GM12878 (cell line): ENCODE measurements at regions not wholly inside any gene's neighbourhood (a gene's known extent, or its start where the extent isn't known, plus 50 kb on each side); places are given as distances from the start of the nearest gene placed in this dataset.

Experiments used
- ATAC-seq: fragments of 200-7000 bp; cut with Tn5 transposase; 3 replicates; pipeline ENCODE4 v1.9.1; 2020; ENCODE audit warnings: mild to moderate bottlenecking, moderate library complexity
- BruUV-seq: library from RNA; stranded (reverse); fragments of 400-500 nt; replicated peaks from 2 replicates; lab custom pipeline; 2021; lab: Mats Ljungman, UMichigan
- CTCF ChIA-PET: fragments of 300-600 bp; sonication (Branson Sonifier 250); formaldehyde crosslinking; extraction: SDS; loops from one replicate; lab custom pipeline; 2021; ENCODE audit warnings: inconsistent platforms; lab: Yijun Ruan, JAX
- POLR2A ChIA-PET: fragments of 350-600 bp; formaldehyde crosslinking; extraction: SDS; loops from one replicate; lab custom pipeline; 2021; ENCODE audit warnings: inconsistent platforms; lab: Charles Lee
- RAD21 ChIA-PET: fragments of 300-600 bp; sonication (Branson Sonifier 250); formaldehyde crosslinking; loops from one replicate; lab custom pipeline; 2023; ENCODE audit warnings: antibody characterized with exemption; ENCODE audit not compliant: unreplicated experiment; lab: Charles Lee
- SMC1A ChIA-PET: fragments of 300-600 bp; sonication (Branson Sonifier 250); formaldehyde crosslinking; loops from one replicate; lab custom pipeline; 2023; ENCODE audit not compliant: unreplicated experiment, uncharacterized antibody; lab: Charles Lee
- DNase-seq: peaks from one replicate; pipeline ENCODE4 v3.0.0-alpha.2; 2011; ENCODE audit warnings: low read depth, low spot score
- FAIRE-seq: peaks from 3 replicates; lab custom pipeline; 2011; peaks lifted over from hg19 to GRCh38; lab: Jason Lieb, UNC
- H2AFZ ChIP-seq: 2 replicates; pipeline ENCODE4 v1.6.0; 2011; ENCODE audit warnings: low read depth, low read length, control low read depth; ENCODE audit not compliant: control insufficient read depth
- H3K27ac ChIP-seq: 2 replicates; pipeline ENCODE4 v1.5.1; 2011; ENCODE audit warnings: control low read depth; ENCODE audit not compliant: control insufficient read depth, insufficient read depth
- H3K27me3 ChIP-seq, 2 experiments: replicated peaks in 1 of 2; 2 replicates each; pipeline versions ENCODE4 v1.6.0 to v1.6.1; 2011; ENCODE audit warnings: low read length in 1 of 2; ENCODE audit not compliant: control insufficient read depth in 2 of 2, insufficient read depth in 2 of 2
- H3K36me3 ChIP-seq, 2 experiments: 2 replicates each; pipeline ENCODE4 v1.5.1; 2011; ENCODE audit warnings: low read length in 1 of 2; ENCODE audit not compliant: control insufficient read depth in 2 of 2, insufficient read depth in 2 of 2
- H3K4me1 ChIP-seq: 2 replicates; pipeline ENCODE4 v1.6.1; 2011; ENCODE audit warnings: mild to moderate bottlenecking, low read length, moderate library complexity, mixed read lengths; ENCODE audit not compliant: control insufficient read depth, insufficient read depth
- H3K4me2 ChIP-seq: 2 replicates; pipeline ENCODE4 v1.6.0; 2011; ENCODE audit warnings: control low read depth; ENCODE audit not compliant: control insufficient read depth, insufficient read depth
- H3K4me3 ChIP-seq: fragments of 200-600 bp; sonication (generic); 2 replicates; pipeline ENCODE4 v1.5.1; 2016
- H3K79me2 ChIP-seq: 2 replicates; pipeline ENCODE4 v1.6.0; 2011; ENCODE audit warnings: low read length; ENCODE audit not compliant: control insufficient read depth, insufficient read depth
- H3K9ac ChIP-seq: 2 replicates; pipeline ENCODE4 v1.8.0; 2011; ENCODE audit warnings: low read length, control low read depth, mixed read lengths; ENCODE audit not compliant: control insufficient read depth, insufficient read depth
- H3K9me3 ChIP-seq: replicated peaks from 3 replicates; pipeline ENCODE4 v1.5.1; 2011; ENCODE audit warnings: mild to moderate bottlenecking, low read length; ENCODE audit not compliant: control insufficient read depth, insufficient read depth
- H4K20me1 ChIP-seq: 2 replicates; pipeline ENCODE4 v1.6.0; 2011; ENCODE audit not compliant: control insufficient read depth, insufficient read depth
- ATF2 ChIP-seq: IDR thresholded peaks from 2 replicates; pipeline ENCODE4 v1.6.1; 2012; ENCODE audit warnings: low read length, inconsistent platforms
- CBFB ChIP-seq: IDR thresholded peaks from 2 replicates; pipeline ENCODE4 v1.6.1; 2016; ENCODE audit warnings: antibody characterized with exemption, low read depth
- CEBPZ ChIP-seq: fragments of 150-350 bp; IDR thresholded peaks from 2 replicates; pipeline ENCODE4 v1.6.1; 2016; ENCODE audit warnings: low read depth, low read length
- EZH2 ChIP-seq: IDR thresholded peaks from 2 replicates; pipeline ENCODE4 v1.6.1; 2012; ENCODE audit warnings: low read depth, mild to moderate bottlenecking, control low read depth, inconsistent platforms, low read length, borderline replicate concordance; ENCODE audit not compliant: control insufficient read depth
- LARP7 ChIP-seq: fragments of 450-650 bp; IDR thresholded peaks from 2 replicates; pipeline ENCODE4 v1.6.1; 2017; ENCODE audit warnings: mild to moderate bottlenecking
- MEF2B ChIP-seq: fragments of 450-650 bp; IDR thresholded peaks from 2 replicates; pipeline ENCODE4 v1.6.1; 2018; ENCODE audit warnings: mild to moderate bottlenecking, moderate library complexity; ENCODE audit not compliant: partially characterized antibody, poor library complexity, severe bottlenecking
- MTA2 ChIP-seq: fragments of 450-650 bp; IDR thresholded peaks from 2 replicates; pipeline ENCODE4 v1.6.1; 2016; ENCODE audit warnings: low read depth, mild to moderate bottlenecking, moderate library complexity
- PAX5 ChIP-seq: IDR thresholded peaks from 2 replicates; pipeline ENCODE4 v1.6.1; 2011; ENCODE audit warnings: low read depth, low read length, borderline replicate concordance
- PKNOX1 ChIP-seq: fragments of 450-650 bp; IDR thresholded peaks from 2 replicates; pipeline ENCODE4 v1.6.1; 2016; ENCODE audit warnings: mild to moderate bottlenecking
- RB1 ChIP-seq: fragments of 450-650 bp; formaldehyde crosslinking; IDR thresholded peaks from 2 replicates; pipeline ENCODE4 v1.6.1; 2017; ENCODE audit warnings: mild to moderate bottlenecking, borderline replicate concordance
- SPI1 ChIP-seq: IDR thresholded peaks from 2 replicates; pipeline ENCODE4 v1.6.1; 2011; ENCODE audit warnings: low read depth, mild to moderate bottlenecking, low read length, moderate library complexity, borderline replicate concordance; ENCODE audit not compliant: insufficient read depth
- TAF1 ChIP-seq: IDR thresholded peaks from 2 replicates; pipeline ENCODE4 v1.6.1; 2011; ENCODE audit warnings: mild to moderate bottlenecking, low read depth, low read length, borderline replicate concordance
- USF2 ChIP-seq: IDR thresholded peaks from 2 replicates; pipeline ENCODE4 v1.6.1; 2011; ENCODE audit warnings: low read depth, low read length, improper control_type of control experiment, borderline replicate concordance
- WGBS: methylation state at CpG from one replicate; pipeline ENCODE4 v1.1.6; 2016; ENCODE audit warnings: low lambda C conversion rate; ENCODE audit not compliant: insufficient replicate concordance, insufficient coverage; ENCODE audit errors: missing lambda C conversion rate; 5-methylcytosine and 5-hydroxymethylcytosine counted together
- in situ Hi-C: fragments of 300-500 bp; cut with MboI; formaldehyde crosslinking; loops from 9 replicates; pipeline ENCODE4 v1.14.3; 2018; ENCODE audit warnings: mixed read lengths
- intact Hi-C: fragments of 100-400 bp; cut with micrococcal nuclease; formaldehyde crosslinking; loops from one replicate; pipeline ENCODE4 v1.14.2; 2022; ENCODE audit not compliant: unreplicated experiment

- TF ChIP-seq CBFB (no peak), MEF2B (no peak), SPI1 (no peak), CEBPZ (no peak), EZH2 (no peak), TAF1 (no peak)
Observed at GRCh38 chr16:80176114-80176513, 364.7 kb upstream of the DYNLRB2 start (continued).

- no peak for TF ChIP-seq PAX5
- no peak for TF ChIP-seq PKNOX1
- TF ChIP-seq MTA2: no peak
- no peak for TF ChIP-seq RB1
- TF ChIP-seq ATF2: no peak
- no peak for TF ChIP-seq USF2
- no peak for TF ChIP-seq LARP7
- TF ChIP-seq, all 136 proteins: peak for 0
- Histone ChIP-seq H3K4me2 (no peak overlapping the region), H4K20me1 (no peaks in the 10 kb centered on the region), H3K36me3 (no peaks in the 10 kb centered on the region), H3K4me1 (no peaks in the 10 kb centered on the region), H3K27me3 (peaks cover 0 to 4% of the 10 kb centered on the region in 2 experiments; a peak in 1 of 4 replicates), H3K9me3 (no peaks in the 10 kb centered on the region), H3K79me2 (no peaks in the 10 kb centered on the region), H3K27ac (no peak overlapping the region), H3K4me3 (no peak overlapping the region), H2AFZ (no peak overlapping the region), H3K9ac (no peak overlapping the region)
- CTCF ChIA-PET: no interaction called here
- no peak for DNase-seq
- FAIRE-seq: no peak
- POLR2A ChIA-PET: no interaction called here
- RAD21 ChIA-PET: no interaction called here
- in situ Hi-C loops (no loop called here), intact Hi-C loops (no loop called here)
- BruUV-seq: no TSS peak
- SMC1A ChIA-PET: no interaction called here
- ATAC-seq: no peak
- WGBS: 37% methylated on average over 1 of the region's 1 CpG
Observed at GRCh38 chr16:80175011-80175410, 365.8 kb upstream of the DYNLRB2 start.
